ENCODE measurements at regions not wholly inside any gene's neighbourhood (a gene's known extent, or its start where the extent isn't known, plus 50 kb on each side); places are given as distances from the start of the nearest gene placed in this dataset.

GRCh38 chr6:144411531-144412165, 126.5 kb downstream of the UTRN start:
- Histone ChIP-seq H3K4me3 (ENCODE audit: low read length in 2 of 2) (no peak overlapping the region), H3K4me1 (ENCODE audit: control insufficient read depth in 2 of 2, insufficient read depth in 2 of 2, low read length in 2 of 2) (no peaks in the 10 kb centered on the region), H3K9me3 (ENCODE audit: control insufficient read depth in 2 of 2, insufficient read depth in 1 of 2, low read length in 1 of 2) (no peaks in the 10 kb centered on the region), H3K27ac (ENCODE audit: low read depth in 1 of 2, low read length in 1 of 2) (no peak overlapping the region), H3K27me3 (ENCODE audit: control insufficient read depth in 2 of 2, insufficient read depth in 1 of 2, low read length in 1 of 2) (no peaks in the 10 kb centered on the region), H3K36me3 (ENCODE audit: control insufficient read depth in 2 of 2, insufficient read depth in 2 of 2, low read length in 1 of 2) (peaks cover 0 to 4% of the 10 kb centered on the region in 2 donors)
- peak in 3 of 9 donors; percentile 8 to 32 (median 9) for DNase-seq (ENCODE audit: low read depth in 6 of 9, low spot score in 9 of 9)
- WGBS: 63% methylated on average over 6 of the region's 6 CpGs

- Histone ChIP-seq H3K27me3 (ENCODE audit: control insufficient read depth in 2 of 2, insufficient read depth in 1 of 2, low read length in 1 of 2) (no peaks in the 10 kb centered on the region), H3K9me3 (ENCODE audit: control insufficient read depth in 2 of 2, insufficient read depth in 1 of 2, low read length in 1 of 2) (no peaks in the 10 kb centered on the region), H3K27ac (ENCODE audit: low read depth in 1 of 2, low read length in 1 of 2) (no peak overlapping the region), H3K4me3 (ENCODE audit: low read length in 2 of 2) (no peak overlapping the region), H3K4me1 (ENCODE audit: control insufficient read depth in 2 of 2, insufficient read depth in 2 of 2, low read length in 2 of 2) (no peaks in the 10 kb centered on the region), H3K36me3 (ENCODE audit: control insufficient read depth in 2 of 2, insufficient read depth in 2 of 2, low read length in 1 of 2) (peaks cover 0 to 4% of the 10 kb centered on the region in 2 donors)
- DNase-seq (ENCODE audit: low read depth in 6 of 9, low spot score in 9 of 9): no peak
- WGBS: 96% methylated on average over 4 of the region's 4 CpGs
Measured at GRCh38 chr6:144413418-144413817, 128.3 kb downstream of the UTRN start.

GRCh38 chr6:144415014-144415413, 129.9 kb downstream of the UTRN start:
- no peaks in the 10 kb centered on the region for H3K36me3 ChIP-seq (ENCODE audit: control insufficient read depth in 2 of 2, insufficient read depth in 2 of 2, low read length in 1 of 2)
- H3K4me1 ChIP-seq (ENCODE audit: control insufficient read depth in 2 of 2, insufficient read depth in 2 of 2, low read length in 2 of 2): no peaks in the 10 kb centered on the region
- WGBS: 98% methylated on average over 3 of the region's 3 CpGs
- H3K27me3 ChIP-seq (ENCODE audit: control insufficient read depth in 2 of 2, insufficient read depth in 1 of 2, low read length in 1 of 2): no peaks in the 10 kb centered on the region
- H3K4me3 ChIP-seq (ENCODE audit: low read length in 2 of 2): no peak overlapping the region
- no peak overlapping the region for H3K27ac ChIP-seq (ENCODE audit: low read depth in 1 of 2, low read length in 1 of 2)
- DNase-seq (ENCODE audit: low read depth in 6 of 9, low spot score in 9 of 9): no peak
- H3K9me3 ChIP-seq (ENCODE audit: control insufficient read depth in 2 of 2, insufficient read depth in 1 of 2, low read length in 1 of 2): no peaks in the 10 kb centered on the region

- 97% methylated on average over 2 of the region's 2 CpGs for WGBS
- Histone ChIP-seq H3K36me3 (ENCODE audit: control insufficient read depth in 2 of 2, insufficient read depth in 2 of 2, low read length in 1 of 2) (no peaks in the 10 kb centered on the region), H3K4me3 (ENCODE audit: low read length in 2 of 2) (no peak overlapping the region), H3K27me3 (ENCODE audit: control insufficient read depth in 2 of 2, insufficient read depth in 1 of 2, low read length in 1 of 2) (no peaks in the 10 kb centered on the region), H3K27ac (ENCODE audit: low read depth in 1 of 2, low read length in 1 of 2) (no peak overlapping the region), H3K4me1 (ENCODE audit: control insufficient read depth in 2 of 2, insufficient read depth in 2 of 2, low read length in 2 of 2) (no peaks in the 10 kb centered on the region), H3K9me3 (ENCODE audit: control insufficient read depth in 2 of 2, insufficient read depth in 1 of 2, low read length in 1 of 2) (no peaks in the 10 kb centered on the region)
- DNase-seq (ENCODE audit: low read depth in 6 of 9, low spot score in 9 of 9): no peak
Measured at GRCh38 chr6:144415835-144416237, 130.7 kb downstream of the UTRN start.

- Histone ChIP-seq H3K9me3 (ENCODE audit: control insufficient read depth in 2 of 2, insufficient read depth in 1 of 2, low read length in 1 of 2) (no peaks in the 10 kb centered on the region), H3K36me3 (ENCODE audit: control insufficient read depth in 2 of 2, insufficient read depth in 2 of 2, low read length in 1 of 2) (no peaks in the 10 kb centered on the region), H3K4me3 (ENCODE audit: low read length in 2 of 2) (no peak overlapping the region), H3K4me1 (ENCODE audit: control insufficient read depth in 2 of 2, insufficient read depth in 2 of 2, low read length in 2 of 2) (no peaks in the 10 kb centered on the region), H3K27ac (ENCODE audit: low read depth in 1 of 2, low read length in 1 of 2) (no peak overlapping the region), H3K27me3 (ENCODE audit: control insufficient read depth in 2 of 2, insufficient read depth in 1 of 2, low read length in 1 of 2) (no peaks in the 10 kb centered on the region)
- DNase-seq (ENCODE audit: low read depth in 6 of 9, low spot score in 9 of 9): no peak
- WGBS: 97% methylated on average over 4 of the region's 4 CpGs
Measured at GRCh38 chr6:144416244-144416643, 131.1 kb downstream of the UTRN start.

- WGBS: 97% methylated on average over 1 of the region's 1 CpG
- H3K36me3 ChIP-seq (ENCODE audit: control insufficient read depth in 2 of 2, insufficient read depth in 2 of 2, low read length in 1 of 2): peaks cover 0 to 2% of the 10 kb centered on the region in 2 donors
- no peak overlapping the region for H3K4me3 ChIP-seq (ENCODE audit: low read length in 2 of 2)
- no peaks in the 10 kb centered on the region for H3K27me3 ChIP-seq (ENCODE audit: control insufficient read depth in 2 of 2, insufficient read depth in 1 of 2, low read length in 1 of 2)
- no peaks in the 10 kb centered on the region for H3K9me3 ChIP-seq (ENCODE audit: control insufficient read depth in 2 of 2, insufficient read depth in 1 of 2, low read length in 1 of 2)
- DNase-seq (ENCODE audit: low read depth in 6 of 9, low spot score in 9 of 9): no peak
- H3K27ac ChIP-seq (ENCODE audit: low read depth in 1 of 2, low read length in 1 of 2): no peak overlapping the region
- no peaks in the 10 kb centered on the region for H3K4me1 ChIP-seq (ENCODE audit: control insufficient read depth in 2 of 2, insufficient read depth in 2 of 2, low read length in 2 of 2)
Measured at GRCh38 chr6:144416773-144417172, 131.6 kb downstream of the UTRN start.

GRCh38 chr6:144417681-144418080, 132.5 kb downstream of the UTRN start:
- DNase-seq (ENCODE audit: low read depth in 6 of 9, low spot score in 9 of 9): no peak
- Histone ChIP-seq H3K36me3 (ENCODE audit: control insufficient read depth in 2 of 2, insufficient read depth in 2 of 2, low read length in 1 of 2) (peaks cover under 1 to 7% of the 10 kb centered on the region in 2 donors), H3K4me1 (ENCODE audit: control insufficient read depth in 2 of 2, insufficient read depth in 2 of 2, low read length in 2 of 2) (no peaks in the 10 kb centered on the region), H3K27ac (ENCODE audit: low read depth in 1 of 2, low read length in 1 of 2) (no peak overlapping the region), H3K27me3 (ENCODE audit: control insufficient read depth in 2 of 2, insufficient read depth in 1 of 2, low read length in 1 of 2) (no peaks in the 10 kb centered on the region), H3K4me3 (ENCODE audit: low read length in 2 of 2) (no peak overlapping the region), H3K9me3 (ENCODE audit: control insufficient read depth in 2 of 2, insufficient read depth in 1 of 2, low read length in 1 of 2) (no peaks in the 10 kb centered on the region)

GRCh38 chr6:144418959-144419545, 133.9 kb downstream of the UTRN start:
- DNase-seq (ENCODE audit: low read depth in 6 of 9, low spot score in 9 of 9): no peak
- WGBS: 91% methylated on average over 6 of the region's 6 CpGs
- Histone ChIP-seq H3K4me3 (ENCODE audit: low read length in 2 of 2) (no peak overlapping the region), H3K27me3 (ENCODE audit: control insufficient read depth in 2 of 2, insufficient read depth in 1 of 2, low read length in 1 of 2) (no peaks in the 10 kb centered on the region), H3K4me1 (ENCODE audit: control insufficient read depth in 2 of 2, insufficient read depth in 2 of 2, low read length in 2 of 2) (no peaks in the 10 kb centered on the region), H3K27ac (ENCODE audit: low read depth in 1 of 2, low read length in 1 of 2) (no peak overlapping the region), H3K36me3 (ENCODE audit: control insufficient read depth in 2 of 2, insufficient read depth in 2 of 2, low read length in 1 of 2) (peaks cover 8 to 18% of the 10 kb centered on the region in 2 donors), H3K9me3 (ENCODE audit: control insufficient read depth in 2 of 2, insufficient read depth in 1 of 2, low read length in 1 of 2) (no peaks in the 10 kb centered on the region)

- no peak overlapping the region for H3K27ac ChIP-seq (ENCODE audit: low read depth in 1 of 2, low read length in 1 of 2)
- H3K4me3 ChIP-seq (ENCODE audit: low read length in 2 of 2): no peak overlapping the region
- WGBS: 93% methylated on average over 3 of the region's 3 CpGs
- no peak for DNase-seq (ENCODE audit: low read depth in 6 of 9, low spot score in 9 of 9)
- no peaks in the 10 kb centered on the region for H3K9me3 ChIP-seq (ENCODE audit: control insufficient read depth in 2 of 2, insufficient read depth in 1 of 2, low read length in 1 of 2)
- peaks cover 14 to 38% of the 10 kb centered on the region in 2 donors for H3K36me3 ChIP-seq (ENCODE audit: control insufficient read depth in 2 of 2, insufficient read depth in 2 of 2, low read length in 1 of 2)
- H3K27me3 ChIP-seq (ENCODE audit: control insufficient read depth in 2 of 2, insufficient read depth in 1 of 2, low read length in 1 of 2): no peaks in the 10 kb centered on the region
- no peaks in the 10 kb centered on the region for H3K4me1 ChIP-seq (ENCODE audit: control insufficient read depth in 2 of 2, insufficient read depth in 2 of 2, low read length in 2 of 2)
Measured at GRCh38 chr6:144423167-144423566, 138.0 kb downstream of the UTRN start.
